NCI-H2029 treated with DMSO at 0.1 percent for 48 hours (cell line): ENCODE measurements at regions not wholly inside any gene's neighbourhood (a gene's known extent, or its start where the extent isn't known, plus 50 kb on each side); places are given as distances from the start of the nearest gene placed in this dataset.

Experiments
- DNase-seq: peaks from one replicate; lab custom pipeline; 2025; lab: John Stamatoyannopoulos, UW

- DNase-seq: no peak
Observed at GRCh38 chr13:34040863-34041262, 222.9 kb downstream of the RFC3 start.

DNA sequence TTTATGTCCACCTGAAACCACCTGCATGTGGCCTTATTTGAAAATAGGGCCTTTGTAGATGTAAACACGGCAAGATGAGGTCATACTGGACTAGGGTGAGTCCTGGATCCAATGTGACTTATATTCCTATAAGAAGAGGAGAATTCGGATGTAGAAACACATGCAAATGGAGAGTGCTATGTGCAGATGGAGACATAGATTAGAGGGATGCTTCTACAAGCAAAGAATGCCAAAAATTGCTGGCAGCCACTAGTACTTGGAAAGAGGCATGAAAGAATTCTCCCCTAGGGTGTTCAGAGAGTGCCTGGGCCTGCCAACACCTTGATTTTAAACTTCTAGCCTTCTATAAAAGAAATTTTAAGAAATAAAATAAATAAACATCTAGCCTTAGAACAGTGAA is 226.1 kb downstream of the RFC3 start:
- DNase-seq: no peak

DNA sequence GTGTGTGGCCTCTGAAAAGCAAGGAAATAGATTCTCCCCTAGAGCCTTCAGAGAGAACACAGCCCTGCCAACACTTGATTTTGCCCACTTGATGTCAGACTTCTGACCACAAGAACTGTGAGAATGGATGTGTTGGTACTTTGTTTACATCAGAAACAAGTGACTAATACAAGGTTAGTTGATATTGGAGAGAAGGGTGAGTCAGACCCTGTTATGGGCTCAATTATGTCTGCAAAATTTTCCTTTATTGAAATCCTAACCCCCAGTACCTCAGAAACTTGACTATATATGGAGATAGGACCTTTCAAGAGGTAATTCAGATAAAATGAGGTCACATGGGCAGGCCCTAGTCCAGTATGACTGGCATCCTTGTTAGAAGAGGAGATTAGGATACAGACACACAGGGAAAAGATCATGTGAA is 226.7 kb downstream of the RFC3 start:
- no peak for DNase-seq

GRCh38 chr13:34046457-34046856 is 228.5 kb downstream of the RFC3 start:
- no peak for DNase-seq

DNA sequence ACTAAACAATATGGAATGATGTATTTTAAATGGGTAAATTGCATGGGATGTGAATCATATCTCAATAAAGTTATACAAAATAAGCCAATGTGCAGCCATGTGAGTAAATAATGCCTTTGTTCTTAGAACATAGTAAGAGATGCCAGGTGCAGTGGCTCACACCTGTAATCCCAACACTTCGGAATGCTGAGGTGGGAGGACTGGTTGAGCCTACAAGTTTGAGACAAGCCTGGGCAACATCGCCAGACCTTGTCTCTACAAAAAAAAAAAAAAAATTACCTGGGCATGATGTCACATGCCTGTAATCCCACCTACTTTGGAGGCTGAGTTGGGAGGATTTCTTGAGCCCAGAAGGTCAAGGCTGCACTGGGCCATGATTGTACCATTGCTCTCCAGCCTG is 230.7 kb downstream of the RFC3 start:
- no peak for DNase-seq

GRCh38 chr13:34056733-34057258 is 238.8 kb downstream of the RFC3 start:
- no peak for DNase-seq

GRCh38 chr13:34064456-34065205 is 246.7 kb downstream of the RFC3 start:
- no peak for DNase-seq

DNA sequence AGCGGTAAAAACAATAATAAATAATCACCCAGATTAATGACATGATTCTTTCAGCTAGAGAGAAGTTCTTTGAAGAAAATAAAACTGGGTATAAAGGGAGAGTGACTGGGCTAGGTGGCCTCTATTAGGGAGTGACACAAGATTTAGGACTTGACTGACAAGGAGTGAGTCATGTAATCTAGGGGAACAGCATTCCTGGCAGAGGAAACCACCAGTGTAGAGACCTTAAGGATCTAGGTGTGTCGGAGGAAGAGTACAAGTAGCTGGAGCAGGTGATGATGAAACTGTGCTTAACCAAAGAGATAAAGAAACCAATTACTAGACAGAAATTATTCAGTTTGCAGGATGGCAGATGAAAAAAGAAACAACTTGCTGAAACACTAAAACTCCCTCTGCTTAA is 248.0 kb downstream of the RFC3 start:
- DNase-seq: no peak

DNA sequence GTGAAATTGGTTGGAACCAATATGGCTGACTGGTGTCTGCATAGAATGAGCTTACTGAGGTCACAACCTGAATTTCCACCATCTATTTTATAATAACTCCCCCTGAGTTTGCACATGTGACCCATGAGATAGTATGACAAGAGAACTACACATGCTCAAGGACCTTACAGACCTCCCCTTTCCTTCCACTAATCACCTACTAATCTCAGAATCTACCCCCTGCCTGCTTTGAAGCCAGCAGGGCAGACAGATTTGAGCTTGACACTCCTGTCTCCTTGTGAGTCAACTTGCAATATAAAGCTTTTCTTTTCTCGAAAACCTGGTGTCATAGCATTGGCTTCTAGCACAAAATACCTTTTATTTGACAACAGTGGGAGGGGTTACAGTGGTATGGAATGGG is 248.4 kb downstream of the RFC3 start:
- DNase-seq: no peak

DNA sequence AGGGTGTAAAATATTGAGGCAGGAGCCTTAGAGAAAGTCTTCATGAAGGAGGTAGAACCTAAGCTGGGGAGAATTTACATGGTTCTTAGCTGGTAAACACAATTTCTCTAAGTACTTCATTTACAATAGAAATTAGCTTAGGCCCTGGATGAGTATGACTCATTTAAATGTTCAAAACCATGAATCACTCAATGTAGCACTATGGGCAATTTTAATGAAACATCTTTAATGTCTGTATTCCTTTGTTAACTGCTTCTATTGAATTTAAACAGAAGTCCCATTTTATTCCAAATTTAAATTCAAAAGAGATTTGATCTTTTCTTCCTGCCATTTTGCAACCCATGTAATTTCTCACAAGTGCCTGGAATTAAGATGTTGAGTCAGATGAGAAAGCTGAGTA is 252.1 kb downstream of the RFC3 start:
- no peak for DNase-seq

DNA sequence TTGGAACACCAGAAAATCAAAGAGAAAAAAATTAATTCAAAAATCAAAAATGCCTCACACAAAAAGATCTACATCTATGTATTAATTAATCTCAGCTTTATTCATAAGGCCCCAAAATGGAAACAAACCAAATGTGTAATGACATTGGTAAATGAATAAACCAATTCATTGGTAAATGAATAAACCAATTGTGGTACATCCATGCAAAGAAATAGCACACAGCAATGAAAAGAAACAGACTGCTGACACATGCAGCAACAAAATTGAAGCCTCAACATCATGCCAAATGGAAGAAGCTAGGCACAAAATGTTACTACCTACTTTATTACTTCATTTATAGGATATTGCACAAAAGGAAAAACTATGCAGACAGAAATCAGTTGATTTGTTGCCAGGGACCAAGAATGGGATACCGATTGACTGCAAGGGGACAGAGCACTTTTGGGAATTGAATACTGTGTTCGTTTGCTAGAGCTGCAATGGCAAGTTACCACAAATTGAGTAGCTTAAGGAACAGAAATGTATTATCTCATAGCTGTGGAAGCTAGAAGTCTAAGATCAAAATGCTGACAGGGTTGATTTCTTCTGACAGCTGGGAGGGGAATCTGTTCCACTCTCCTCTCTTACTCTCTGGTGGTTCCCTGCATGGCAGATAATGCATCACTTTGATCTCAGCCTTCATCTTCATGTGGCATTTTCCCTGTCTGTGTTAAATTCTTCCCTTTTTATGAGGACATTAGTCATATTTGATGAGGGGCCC is 252.8 kb downstream of the RFC3 start:
- DNase-seq: no peak

- no peak for DNase-seq
Observed at GRCh38 chr13:34076319-34076718, 258.4 kb downstream of the RFC3 start.

DNA sequence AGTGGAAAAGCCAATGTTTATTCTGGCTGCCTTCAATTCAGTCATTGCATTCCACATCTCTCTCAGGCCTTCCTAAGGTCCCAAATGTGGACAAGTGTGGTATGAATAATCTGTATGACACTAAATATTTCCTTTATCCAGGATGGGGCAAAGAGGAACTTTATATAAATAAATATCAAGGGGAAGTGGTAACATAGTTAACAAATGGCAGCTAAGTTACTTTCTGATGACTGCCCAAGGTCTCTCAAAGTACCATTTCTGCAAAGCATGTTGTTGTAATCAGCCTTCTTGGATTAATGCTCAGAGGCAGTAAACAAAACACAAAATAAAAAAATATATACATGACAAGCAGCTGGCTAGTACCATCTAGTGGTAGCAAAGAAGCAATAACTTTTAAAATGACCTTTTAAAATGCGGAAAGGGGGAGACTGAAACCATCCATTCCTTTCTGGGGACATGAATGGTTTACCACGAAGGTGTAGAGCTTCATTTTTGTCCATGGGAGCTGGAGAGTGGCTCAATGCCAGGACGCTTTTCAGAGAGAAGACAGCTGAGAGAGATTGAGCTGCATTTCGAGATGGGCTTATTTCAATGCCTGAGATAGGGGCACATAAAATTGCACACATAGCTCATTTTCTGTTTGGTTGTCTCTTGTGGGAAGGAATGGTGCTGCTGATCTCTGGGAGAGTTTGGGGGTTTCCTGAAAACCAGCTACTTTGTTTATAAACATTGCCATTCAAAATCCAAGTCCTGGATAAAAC is 259.2 kb downstream of the RFC3 start:
- no peak for DNase-seq

DNA sequence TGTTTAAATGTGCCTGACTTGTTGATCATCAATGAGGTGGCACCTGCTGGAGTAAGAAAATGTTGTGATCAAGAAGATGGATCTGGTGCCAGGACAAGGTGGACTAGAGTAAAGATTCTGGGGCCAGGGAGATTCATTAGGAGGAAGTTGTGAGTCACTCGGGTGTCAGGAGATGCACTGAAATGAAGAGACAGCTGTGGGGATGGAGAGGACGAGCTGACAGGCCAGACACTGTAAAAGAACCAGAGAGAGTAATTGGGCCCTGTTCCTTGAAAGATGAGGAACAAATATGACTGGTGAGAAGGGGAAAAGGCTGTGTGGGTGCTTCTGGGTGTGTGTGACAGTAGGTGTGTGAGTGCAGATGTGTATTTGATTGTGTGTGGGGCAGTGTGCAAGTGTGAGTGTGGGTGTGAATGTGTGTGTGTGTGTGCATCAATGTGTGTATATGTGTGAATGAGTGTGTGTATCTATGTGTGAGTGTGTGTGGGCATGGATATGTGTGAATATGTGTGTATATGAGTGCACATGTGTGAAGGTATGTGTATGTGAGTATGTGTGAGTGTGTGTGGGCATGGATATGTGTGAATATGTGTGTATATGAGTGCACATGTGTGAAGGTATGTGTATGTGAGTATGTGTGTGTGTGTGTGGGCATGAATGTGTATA is 260.5 kb downstream of the RFC3 start:
- DNase-seq: no peak

DNA sequence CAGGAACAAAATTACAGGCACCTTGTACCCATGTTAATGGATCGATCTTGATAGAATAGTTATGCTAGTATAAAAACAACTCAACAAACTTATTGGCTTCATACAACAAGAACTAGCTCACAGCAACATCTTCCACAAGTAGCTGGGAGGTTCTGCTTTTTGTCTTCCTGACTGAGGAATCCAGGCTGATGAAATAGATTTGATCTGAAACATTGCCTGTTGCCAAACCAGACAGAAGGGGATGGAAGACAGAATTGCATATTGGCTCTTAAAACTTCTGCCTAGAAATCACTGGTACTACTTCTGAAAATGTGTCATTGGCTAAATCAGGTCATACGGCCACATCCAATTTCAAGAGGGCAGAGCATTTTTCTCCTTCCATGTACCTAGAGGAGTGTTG is 267.3 kb downstream of the RFC3 start:
- no peak for DNase-seq

GRCh38 chr13:34086281-34086680 is 268.3 kb downstream of the RFC3 start:
- no peak for DNase-seq

DNA sequence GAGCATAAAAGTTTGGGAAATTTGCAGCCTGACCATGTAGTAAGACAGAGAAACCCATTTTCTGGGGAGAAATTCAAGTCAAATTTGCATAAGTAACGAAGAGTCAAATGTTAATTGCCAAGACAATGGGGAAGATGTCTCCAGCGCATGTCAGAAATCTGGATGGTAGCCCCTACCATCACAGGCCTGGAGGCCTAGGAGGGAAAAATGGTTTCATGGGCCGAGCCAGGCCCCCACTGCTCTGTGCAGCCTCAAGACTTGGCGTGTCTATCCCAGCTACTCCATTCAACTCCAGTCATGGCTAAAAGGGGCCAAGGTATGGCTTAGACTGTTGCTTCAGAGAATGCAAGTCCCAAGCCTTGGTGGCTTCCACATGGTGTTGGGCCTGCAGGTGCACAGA is 269.8 kb downstream of the RFC3 start:
- no peak for DNase-seq

DNA sequence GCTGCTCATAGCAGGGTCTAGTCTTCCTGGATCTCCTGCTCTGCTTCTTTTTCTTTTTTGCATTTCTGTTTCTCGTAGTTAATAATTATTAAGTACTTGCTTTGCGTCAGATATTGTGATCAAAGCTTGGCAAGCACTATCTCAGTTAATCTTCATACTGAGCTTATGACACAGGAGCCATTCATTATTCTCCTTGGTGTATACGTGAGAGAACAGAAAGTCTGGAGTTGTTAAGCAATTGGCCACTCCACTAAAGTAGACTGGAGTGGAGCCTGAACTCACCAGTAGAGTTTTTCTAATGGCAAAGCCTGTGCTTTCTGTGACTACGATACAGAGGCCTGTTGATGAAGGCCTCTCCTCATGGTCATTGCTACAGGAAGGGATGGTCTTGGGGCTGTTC is 285.9 kb downstream of the RFC3 start:
- DNase-seq: no peak

- DNase-seq: no peak
Observed at GRCh38 chr13:34104853-34105252, 286.9 kb downstream of the RFC3 start.

- no peak for DNase-seq
Observed at GRCh38 chr13:34107806-34108205, 289.9 kb downstream of the RFC3 start.

GRCh38 chr13:34108410-34108809 is 290.5 kb downstream of the RFC3 start:
- no peak for DNase-seq

DNA sequence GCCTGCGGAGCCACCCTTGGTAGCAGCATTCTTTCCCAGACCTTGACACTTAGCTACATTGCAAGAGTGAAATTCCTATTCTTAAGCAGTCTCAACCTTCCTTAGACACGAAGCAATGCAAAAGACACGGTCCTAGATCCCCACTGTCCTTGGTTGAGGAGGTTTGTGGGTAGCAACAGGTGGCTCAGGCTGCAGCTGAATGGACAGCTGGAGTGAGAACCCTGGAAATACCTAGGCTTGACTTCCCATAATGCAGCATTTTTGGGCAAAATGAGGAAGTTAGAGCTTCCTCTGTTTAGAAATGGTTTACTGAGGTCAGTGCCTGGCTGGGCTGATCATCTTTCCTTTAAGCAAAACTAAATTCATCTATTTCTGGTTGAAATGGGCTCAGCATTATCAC is 296.6 kb downstream of the RFC3 start:
- no peak for DNase-seq
